Dedifferentiated amniotic fluid mesenchymal stem cell (primary cell): ENCODE measurements at regions not wholly inside any gene's neighbourhood (a gene's known extent, or its start where the extent isn't known, plus 50 kb on each side); places are given as distances from the start of the nearest gene placed in this dataset.

Experiments used
- DNase-seq: peaks from one replicate; pipeline ENCODE4 v3.0.0-alpha.2; 2016; ENCODE audit errors: extremely low spot score

- no peak for DNase-seq
Observed at GRCh38 chr2:167900435-167901114, 346.8 kb downstream of the STK39 start.

- no peak for DNase-seq
Observed at GRCh38 chr2:167898340-167898739, 349.1 kb downstream of the STK39 start.

- DNase-seq, result no peak
Observed at GRCh38 chr2:167891841-167892240, 355.6 kb downstream of the STK39 start.

- DNase-seq, result no peak
Observed at GRCh38 chr2:167890739-167891138, 356.7 kb downstream of the STK39 start.

GRCh38 chr2:167880415-167880814, 367.0 kb downstream of the STK39 start:
- DNase-seq, result no peak

GRCh38 chr2:167875529-167875928, 371.9 kb downstream of the STK39 start:
- no peak for DNase-seq

- DNase-seq, result no peak
Observed at GRCh38 chr2:167874812-167875211, 372.6 kb downstream of the STK39 start.

- DNase-seq, result no peak
Observed at GRCh38 chr2:167871286-167871685, 376.1 kb downstream of the STK39 start.

GRCh38 chr2:167869200-167869599, 378.2 kb downstream of the STK39 start:
- DNase-seq, result no peak

- DNase-seq, result no peak
Observed at GRCh38 chr2:167863377-167863776, 384.0 kb downstream of the STK39 start.

- DNase-seq, result no peak
Observed at GRCh38 chr2:167862782-167863181, 384.6 kb downstream of the STK39 start.

GRCh38 chr2:167862296-167862695, 385.1 kb downstream of the STK39 start:
- no peak for DNase-seq

- DNase-seq, result no peak
Observed at GRCh38 chr2:167861574-167862193, 385.7 kb downstream of the STK39 start.

- no peak for DNase-seq
Observed at GRCh38 chr2:167860082-167860481, 387.3 kb downstream of the STK39 start.

- DNase-seq, result no peak
Observed at GRCh38 chr2:167859676-167860075, 387.7 kb downstream of the STK39 start.

GRCh38 chr2:167858086-167858485, 389.3 kb downstream of the STK39 start:
- DNase-seq, result no peak

GRCh38 chr2:167857416-167857815, 390.0 kb downstream of the STK39 start:
- no peak for DNase-seq

- DNase-seq, result no peak
Observed at GRCh38 chr2:167856190-167856589, 391.2 kb downstream of the STK39 start.

- DNase-seq, result no peak
Observed at GRCh38 chr2:167855211-167855610, 392.2 kb downstream of the STK39 start.

- DNase-seq, result no peak
Observed at GRCh38 chr2:167853717-167854116, 393.7 kb downstream of the STK39 start.

GRCh38 chr2:167851876-167852275, 395.5 kb downstream of the STK39 start:
- no peak for DNase-seq

- DNase-seq, result no peak
Observed at GRCh38 chr2:167851323-167851860, 396.0 kb downstream of the STK39 start.
